ENCODE measurements at regions not wholly inside any gene's neighbourhood (a gene's known extent, or its start where the extent isn't known, plus 50 kb on each side); places are given as distances from the start of the nearest gene placed in this dataset.

DNA sequence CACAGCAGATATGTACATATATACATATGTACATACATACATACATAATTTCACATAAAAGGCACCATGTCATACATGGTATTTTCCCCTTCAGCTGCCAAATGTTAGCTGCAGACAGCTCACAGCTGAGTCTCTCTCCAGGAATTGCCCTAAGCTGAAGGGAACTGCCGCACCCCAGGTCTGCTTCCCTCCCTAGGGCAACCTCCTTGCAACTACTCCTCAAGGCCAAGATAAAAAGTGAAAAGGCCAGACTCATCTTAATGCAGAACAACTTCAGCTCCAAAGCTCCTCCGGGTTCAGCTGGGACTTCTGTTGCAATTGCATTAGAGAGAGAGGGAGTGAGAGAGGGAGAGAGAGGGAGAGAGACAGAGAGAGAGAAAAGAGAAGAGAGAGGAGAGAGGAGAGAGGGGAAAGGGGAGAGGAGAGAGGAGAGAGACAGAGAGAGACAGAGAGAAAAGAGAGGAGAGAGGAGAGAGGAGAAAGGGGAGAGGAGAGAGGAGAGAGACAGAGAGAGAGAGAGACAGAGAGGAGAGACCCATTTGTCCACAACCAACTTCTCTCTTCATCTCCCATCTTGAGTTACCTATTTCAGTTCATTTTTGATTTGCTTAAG lies 143.4 kb upstream of the HES1 start:
- TF ChIP-seq, protein P1, sequence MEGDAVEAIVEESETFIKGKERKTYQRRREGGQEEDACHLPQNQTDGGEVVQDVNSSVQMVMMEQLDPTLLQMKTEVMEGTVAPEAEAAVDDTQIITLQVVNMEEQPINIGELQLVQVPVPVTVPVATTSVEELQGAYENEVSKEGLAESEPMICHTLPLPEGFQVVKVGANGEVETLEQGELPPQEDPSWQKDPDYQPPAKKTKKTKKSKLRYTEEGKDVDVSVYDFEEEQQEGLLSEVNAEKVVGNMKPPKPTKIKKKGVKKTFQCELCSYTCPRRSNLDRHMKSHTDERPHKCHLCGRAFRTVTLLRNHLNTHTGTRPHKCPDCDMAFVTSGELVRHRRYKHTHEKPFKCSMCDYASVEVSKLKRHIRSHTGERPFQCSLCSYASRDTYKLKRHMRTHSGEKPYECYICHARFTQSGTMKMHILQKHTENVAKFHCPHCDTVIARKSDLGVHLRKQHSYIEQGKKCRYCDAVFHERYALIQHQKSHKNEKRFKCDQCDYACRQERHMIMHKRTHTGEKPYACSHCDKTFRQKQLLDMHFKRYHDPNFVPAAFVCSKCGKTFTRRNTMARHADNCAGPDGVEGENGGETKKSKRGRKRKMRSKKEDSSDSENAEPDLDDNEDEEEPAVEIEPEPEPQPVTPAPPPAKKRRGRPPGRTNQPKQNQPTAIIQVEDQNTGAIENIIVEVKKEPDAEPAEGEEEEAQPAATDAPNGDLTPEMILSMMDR (IDR thresholded peaks at IDR 0.05; ENCODE audit: low read depth, low read length), result no peak
- TF ChIP-seq, protein P2, sequence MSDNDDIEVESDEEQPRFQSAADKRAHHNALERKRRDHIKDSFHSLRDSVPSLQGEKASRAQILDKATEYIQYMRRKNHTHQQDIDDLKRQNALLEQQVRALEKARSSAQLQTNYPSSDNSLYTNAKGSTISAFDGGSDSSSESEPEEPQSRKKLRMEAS (IDR thresholded peaks at IDR 0.05; ENCODE audit: low read depth, low read length), result no peak
- no peak for TF ChIP-seq POLR2A (IDR thresholded peaks at IDR 0.05; ENCODE audit: extremely low read depth, insufficient read length)
